GM23338 (cell line): ENCODE measurements at regions not wholly inside any gene's neighbourhood (a gene's known extent, or its start where the extent isn't known, plus 50 kb on each side); places are given as distances from the start of the nearest gene placed in this dataset.

Experiments
- EZH2 ChIP-seq: fragments of 200-600 bp; sonication (generic); IDR thresholded peaks from one replicate; pipeline ENCODE4 v1.8.0; 2017; ENCODE audit warnings: antibody characterized with exemption, mild to moderate bottlenecking, low read depth; ENCODE audit not compliant: unreplicated experiment
- EZH2phosphoT487 ChIP-seq: fragments of 200-600 bp; sonication (generic); IDR thresholded peaks from one replicate; pipeline ENCODE4 v1.8.1; 2018; ENCODE audit warnings: antibody characterized with exemption; ENCODE audit not compliant: unreplicated experiment
- NANOG ChIP-seq: IDR thresholded peaks from 2 replicates; pipeline ENCODE4 v1.6.1; 2016; ENCODE audit warnings: antibody characterized with exemption, borderline replicate concordance
- POLR2AphosphoS5 ChIP-seq: IDR thresholded peaks from 2 replicates; pipeline ENCODE4 v1.6.1; 2016; ENCODE audit warnings: antibody characterized with exemption, low read depth
- ZNF331 ChIP-seq: fragments of 250-450 bp; sonication (Bioruptor Pico); IDR thresholded peaks from 2 replicates; pipeline ENCODE4 v1.5.0; 2020; ENCODE audit warnings: low read depth, mild to moderate bottlenecking, moderate library complexity
- TF ChIP-seq, protein P1 (sequence below), 2 experiments: fragments of 200-600 bp in 1 of 2; sonication (generic) in 1 of 2; conservative IDR thresholded peaks; 2 replicates each; pipeline versions ENCODE4 v1.5.1 to v1.6.1; 2016 to 2017; ENCODE audit warnings: antibody characterized with exemption in 2 of 2, low read depth in 2 of 2, mild to moderate bottlenecking in 2 of 2, moderate library complexity in 1 of 2
- TF ChIP-seq, protein P2 (sequence below): IDR thresholded peaks from one replicate; pipeline ENCODE4 v1.6.1; 2018; ENCODE audit warnings: antibody characterized with exemption; ENCODE audit not compliant: unreplicated experiment

DNA sequence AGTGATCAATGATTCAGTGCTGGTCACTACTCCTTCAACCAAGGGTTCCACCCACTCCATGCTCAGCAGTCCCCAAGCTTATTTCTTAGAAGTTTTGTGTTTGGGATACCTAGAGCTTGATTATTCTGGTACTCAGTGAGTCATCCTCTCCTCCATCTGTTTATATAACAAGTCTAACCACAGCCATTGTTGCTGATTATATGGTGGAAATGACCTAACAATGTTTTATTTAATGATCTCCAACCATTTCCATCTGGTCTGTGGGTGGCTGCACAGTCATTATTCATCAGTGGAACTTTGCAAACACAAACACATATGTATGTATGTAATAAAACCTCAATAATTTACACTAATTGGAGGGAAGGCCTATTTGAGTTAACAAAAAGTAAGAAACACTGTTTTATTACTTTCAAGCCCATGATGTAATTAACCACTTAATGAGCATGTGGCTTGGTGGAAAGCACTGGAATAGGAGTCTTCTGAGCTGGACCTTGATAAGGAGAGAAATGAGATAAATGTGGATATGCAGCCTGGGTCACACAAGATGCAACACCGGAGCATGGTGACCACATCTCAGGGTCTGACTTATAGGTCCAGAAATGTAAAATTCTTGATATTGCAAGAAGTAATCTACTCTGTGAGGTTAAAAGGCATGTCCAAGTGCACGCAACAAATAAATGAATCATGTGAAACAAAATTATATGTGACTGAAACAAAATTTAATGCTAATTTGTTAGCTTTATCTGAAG, 99.0 kb upstream of the WLS start:
- TF ChIP-seq, protein P1, sequence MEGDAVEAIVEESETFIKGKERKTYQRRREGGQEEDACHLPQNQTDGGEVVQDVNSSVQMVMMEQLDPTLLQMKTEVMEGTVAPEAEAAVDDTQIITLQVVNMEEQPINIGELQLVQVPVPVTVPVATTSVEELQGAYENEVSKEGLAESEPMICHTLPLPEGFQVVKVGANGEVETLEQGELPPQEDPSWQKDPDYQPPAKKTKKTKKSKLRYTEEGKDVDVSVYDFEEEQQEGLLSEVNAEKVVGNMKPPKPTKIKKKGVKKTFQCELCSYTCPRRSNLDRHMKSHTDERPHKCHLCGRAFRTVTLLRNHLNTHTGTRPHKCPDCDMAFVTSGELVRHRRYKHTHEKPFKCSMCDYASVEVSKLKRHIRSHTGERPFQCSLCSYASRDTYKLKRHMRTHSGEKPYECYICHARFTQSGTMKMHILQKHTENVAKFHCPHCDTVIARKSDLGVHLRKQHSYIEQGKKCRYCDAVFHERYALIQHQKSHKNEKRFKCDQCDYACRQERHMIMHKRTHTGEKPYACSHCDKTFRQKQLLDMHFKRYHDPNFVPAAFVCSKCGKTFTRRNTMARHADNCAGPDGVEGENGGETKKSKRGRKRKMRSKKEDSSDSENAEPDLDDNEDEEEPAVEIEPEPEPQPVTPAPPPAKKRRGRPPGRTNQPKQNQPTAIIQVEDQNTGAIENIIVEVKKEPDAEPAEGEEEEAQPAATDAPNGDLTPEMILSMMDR (conservative IDR thresholded peaks at IDR 0.05; ENCODE audit: low read depth in 2 of 2) = no peak
- TF ChIP-seq POLR2AphosphoS5 (no peak), EZH2 (no peak), NANOG (no peak), EZH2phosphoT487 (no peak), ZNF331 (CRISPR knock-in tag) (no peak)
- TF ChIP-seq, protein P2, sequence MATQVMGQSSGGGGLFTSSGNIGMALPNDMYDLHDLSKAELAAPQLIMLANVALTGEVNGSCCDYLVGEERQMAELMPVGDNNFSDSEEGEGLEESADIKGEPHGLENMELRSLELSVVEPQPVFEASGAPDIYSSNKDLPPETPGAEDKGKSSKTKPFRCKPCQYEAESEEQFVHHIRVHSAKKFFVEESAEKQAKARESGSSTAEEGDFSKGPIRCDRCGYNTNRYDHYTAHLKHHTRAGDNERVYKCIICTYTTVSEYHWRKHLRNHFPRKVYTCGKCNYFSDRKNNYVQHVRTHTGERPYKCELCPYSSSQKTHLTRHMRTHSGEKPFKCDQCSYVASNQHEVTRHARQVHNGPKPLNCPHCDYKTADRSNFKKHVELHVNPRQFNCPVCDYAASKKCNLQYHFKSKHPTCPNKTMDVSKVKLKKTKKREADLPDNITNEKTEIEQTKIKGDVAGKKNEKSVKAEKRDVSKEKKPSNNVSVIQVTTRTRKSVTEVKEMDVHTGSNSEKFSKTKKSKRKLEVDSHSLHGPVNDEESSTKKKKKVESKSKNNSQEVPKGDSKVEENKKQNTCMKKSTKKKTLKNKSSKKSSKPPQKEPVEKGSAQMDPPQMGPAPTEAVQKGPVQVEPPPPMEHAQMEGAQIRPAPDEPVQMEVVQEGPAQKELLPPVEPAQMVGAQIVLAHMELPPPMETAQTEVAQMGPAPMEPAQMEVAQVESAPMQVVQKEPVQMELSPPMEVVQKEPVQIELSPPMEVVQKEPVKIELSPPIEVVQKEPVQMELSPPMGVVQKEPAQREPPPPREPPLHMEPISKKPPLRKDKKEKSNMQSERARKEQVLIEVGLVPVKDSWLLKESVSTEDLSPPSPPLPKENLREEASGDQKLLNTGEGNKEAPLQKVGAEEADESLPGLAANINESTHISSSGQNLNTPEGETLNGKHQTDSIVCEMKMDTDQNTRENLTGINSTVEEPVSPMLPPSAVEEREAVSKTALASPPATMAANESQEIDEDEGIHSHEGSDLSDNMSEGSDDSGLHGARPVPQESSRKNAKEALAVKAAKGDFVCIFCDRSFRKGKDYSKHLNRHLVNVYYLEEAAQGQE = no peak
